ENCODE measurements at regions not wholly inside any gene's neighbourhood (a gene's known extent, or its start where the extent isn't known, plus 50 kb on each side); places are given as distances from the start of the nearest gene placed in this dataset.

DNA sequence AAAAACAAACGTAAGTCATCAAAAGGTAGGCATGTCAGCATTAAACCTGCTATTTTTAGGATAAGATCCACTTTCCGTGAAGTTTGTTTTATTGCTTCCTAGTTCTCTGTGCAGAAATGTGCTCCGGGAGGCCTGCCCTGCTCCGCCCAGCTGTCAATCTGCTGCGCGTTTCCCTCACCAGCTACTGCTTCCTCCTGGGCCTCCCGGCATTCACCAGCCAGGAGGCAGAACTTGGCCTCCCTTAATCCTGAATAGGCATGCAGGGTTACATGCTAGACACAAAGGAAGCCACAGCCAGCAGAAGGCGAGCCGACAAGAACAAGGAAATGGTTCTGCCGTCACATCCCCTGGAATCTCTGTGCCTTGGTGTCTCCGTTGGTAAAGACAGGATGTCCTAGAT, 386.2 kb downstream of the IRS2 start:
- TF ChIP-seq, protein P1, sequence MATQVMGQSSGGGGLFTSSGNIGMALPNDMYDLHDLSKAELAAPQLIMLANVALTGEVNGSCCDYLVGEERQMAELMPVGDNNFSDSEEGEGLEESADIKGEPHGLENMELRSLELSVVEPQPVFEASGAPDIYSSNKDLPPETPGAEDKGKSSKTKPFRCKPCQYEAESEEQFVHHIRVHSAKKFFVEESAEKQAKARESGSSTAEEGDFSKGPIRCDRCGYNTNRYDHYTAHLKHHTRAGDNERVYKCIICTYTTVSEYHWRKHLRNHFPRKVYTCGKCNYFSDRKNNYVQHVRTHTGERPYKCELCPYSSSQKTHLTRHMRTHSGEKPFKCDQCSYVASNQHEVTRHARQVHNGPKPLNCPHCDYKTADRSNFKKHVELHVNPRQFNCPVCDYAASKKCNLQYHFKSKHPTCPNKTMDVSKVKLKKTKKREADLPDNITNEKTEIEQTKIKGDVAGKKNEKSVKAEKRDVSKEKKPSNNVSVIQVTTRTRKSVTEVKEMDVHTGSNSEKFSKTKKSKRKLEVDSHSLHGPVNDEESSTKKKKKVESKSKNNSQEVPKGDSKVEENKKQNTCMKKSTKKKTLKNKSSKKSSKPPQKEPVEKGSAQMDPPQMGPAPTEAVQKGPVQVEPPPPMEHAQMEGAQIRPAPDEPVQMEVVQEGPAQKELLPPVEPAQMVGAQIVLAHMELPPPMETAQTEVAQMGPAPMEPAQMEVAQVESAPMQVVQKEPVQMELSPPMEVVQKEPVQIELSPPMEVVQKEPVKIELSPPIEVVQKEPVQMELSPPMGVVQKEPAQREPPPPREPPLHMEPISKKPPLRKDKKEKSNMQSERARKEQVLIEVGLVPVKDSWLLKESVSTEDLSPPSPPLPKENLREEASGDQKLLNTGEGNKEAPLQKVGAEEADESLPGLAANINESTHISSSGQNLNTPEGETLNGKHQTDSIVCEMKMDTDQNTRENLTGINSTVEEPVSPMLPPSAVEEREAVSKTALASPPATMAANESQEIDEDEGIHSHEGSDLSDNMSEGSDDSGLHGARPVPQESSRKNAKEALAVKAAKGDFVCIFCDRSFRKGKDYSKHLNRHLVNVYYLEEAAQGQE (IDR thresholded peaks at IDR 0.05; ENCODE audit: insufficient read depth in 1 of 2, low read depth in 2 of 2, low read length in 2 of 2), result no peak
- TF ChIP-seq TAF1 (IDR thresholded peaks at IDR 0.05; ENCODE audit: borderline replicate concordance, insufficient read depth, low read length) (no peak), POLR2AphosphoS5 (IDR thresholded peaks at IDR 0.05; ENCODE audit: low read depth, low read length) (no peak), SIN3A (IDR thresholded peaks at IDR 0.05; ENCODE audit: borderline replicate concordance, insufficient read depth, low read length) (no peak), FOXP2 (optimal IDR thresholded peaks at IDR 0.05; ENCODE audit: borderline replicate concordance, extremely low read depth, extremely low read length, insufficient read depth) (no peak)
